ENCODE measurements at regions not wholly inside any gene's neighbourhood (a gene's known extent, or its start where the extent isn't known, plus 50 kb on each side); places are given as distances from the start of the nearest gene placed in this dataset.
"Not testable (repeated sequence)": the region's sequence is repeated elsewhere in the genome, so short reads cannot be mapped to it uniquely, and the experiment has no call there.

GRCh38 chr14:87630846-87631245 is 362.1 kb downstream of the GALC start:
- DNase-seq (ENCODE audit: low spot score): no peak

DNA sequence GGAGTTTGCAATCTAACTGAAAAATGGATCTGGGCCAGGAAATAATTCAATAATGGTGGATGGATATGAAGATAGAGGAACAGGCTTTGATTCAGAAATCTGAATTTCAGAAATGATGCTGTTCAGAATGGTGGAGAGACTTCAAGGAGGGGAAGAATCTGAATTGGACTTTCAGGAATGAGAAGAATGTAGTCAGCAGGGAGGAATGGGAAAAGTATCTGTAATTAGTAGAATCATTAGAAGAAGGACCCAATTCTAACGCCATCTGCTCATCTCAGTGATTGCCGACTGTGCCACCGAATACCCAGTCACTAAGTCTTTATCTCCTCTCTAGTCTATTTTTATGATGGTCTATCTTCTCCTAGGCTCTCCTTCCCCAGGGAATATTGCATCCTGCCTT is 363.2 kb downstream of the GALC start:
- DNase-seq (ENCODE audit: low spot score): no peak

DNA sequence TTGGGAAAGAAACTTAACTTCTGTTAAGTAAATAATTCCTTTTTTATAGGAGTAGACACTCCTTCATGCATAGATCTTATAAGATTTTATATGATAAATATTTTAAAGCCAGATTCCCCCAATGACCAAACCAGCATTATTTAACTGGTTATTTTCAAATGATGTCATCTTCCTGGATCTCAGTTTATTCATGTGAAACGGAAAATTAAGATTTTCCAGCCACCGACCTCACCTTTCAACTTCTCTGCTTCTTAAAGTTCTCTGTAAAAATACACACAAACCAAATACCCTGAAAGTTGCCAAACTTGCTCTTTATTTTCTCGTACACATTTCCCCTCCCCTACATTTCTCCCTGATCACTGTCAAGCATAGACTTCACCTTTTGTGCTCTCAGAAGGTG is 364.2 kb downstream of the GALC start:
- no peak for DNase-seq (ENCODE audit: low spot score)

- no peak for DNase-seq (ENCODE audit: low spot score)
Observed at GRCh38 chr14:87628129-87628528, 364.9 kb downstream of the GALC start.

GRCh38 chr14:87626266-87626665 is 366.7 kb downstream of the GALC start:
- no peak for DNase-seq (ENCODE audit: low spot score)

GRCh38 chr14:87623616-87624015 is 369.4 kb downstream of the GALC start:
- DNase-seq (ENCODE audit: low spot score): no peak

DNA sequence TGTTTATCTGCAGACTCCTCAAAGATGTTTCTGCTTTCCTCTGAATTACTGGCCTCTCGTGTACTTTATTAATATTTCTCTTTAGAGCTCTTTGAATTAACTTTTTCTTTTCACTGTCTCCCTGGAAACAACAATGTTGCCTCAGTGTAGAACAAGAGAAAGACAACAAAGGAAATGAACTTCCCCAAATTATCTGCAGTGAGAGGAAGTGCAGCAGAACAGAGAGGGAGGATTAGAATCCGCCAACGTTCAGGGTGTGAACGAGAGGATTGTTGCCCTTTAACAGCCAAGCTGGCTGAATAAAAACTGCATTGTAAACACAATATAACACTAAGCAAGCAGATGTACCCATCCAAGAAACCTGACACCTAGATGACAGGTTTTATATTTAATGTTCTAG is 375.9 kb downstream of the GALC start:
- DNase-seq (ENCODE audit: low spot score): no peak

- DNase-seq (ENCODE audit: low spot score): peak; percentile 41
Observed at GRCh38 chr14:87615822-87616679, 376.9 kb downstream of the GALC start.

- DNase-seq (ENCODE audit: low spot score): no peak
Observed at GRCh38 chr14:87615047-87615446, 377.9 kb downstream of the GALC start.

GRCh38 chr14:87613881-87614280 is 379.1 kb downstream of the GALC start:
- DNase-seq (ENCODE audit: low spot score): no peak

GRCh38 chr14:87607056-87607455 is 385.9 kb downstream of the GALC start:
- not testable (repeated sequence) for DNase-seq (ENCODE audit: low spot score)

DNA sequence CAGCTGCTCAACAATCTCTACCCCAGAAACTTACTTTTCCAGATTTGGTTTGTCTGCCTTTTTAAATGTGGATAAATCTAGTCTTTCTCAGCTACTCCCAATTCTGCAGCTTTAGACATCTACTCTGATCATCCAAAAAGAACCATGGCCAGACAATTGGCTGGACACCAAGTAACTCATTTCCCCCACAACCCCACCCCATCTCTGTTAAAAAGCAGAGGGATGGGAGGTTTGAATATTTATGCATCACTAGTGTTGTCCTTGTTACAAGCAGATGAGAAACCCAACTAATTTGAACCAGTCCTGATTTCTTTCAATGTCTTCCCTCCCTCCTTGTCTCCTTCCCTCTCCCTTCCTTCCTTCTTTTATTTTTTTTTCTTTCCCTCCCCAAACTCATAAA is 391.9 kb downstream of the GALC start:
- no peak for DNase-seq (ENCODE audit: low spot score)

GRCh38 chr14:87600240-87600639 is 392.7 kb downstream of the GALC start:
- DNase-seq (ENCODE audit: low spot score): no peak

GRCh38 chr14:87581298-87581697 is 411.7 kb downstream of the GALC start:
- no peak for DNase-seq (ENCODE audit: low spot score)

GRCh38 chr14:87579036-87579435 is 413.9 kb downstream of the GALC start:
- DNase-seq (ENCODE audit: low spot score): no peak

DNA sequence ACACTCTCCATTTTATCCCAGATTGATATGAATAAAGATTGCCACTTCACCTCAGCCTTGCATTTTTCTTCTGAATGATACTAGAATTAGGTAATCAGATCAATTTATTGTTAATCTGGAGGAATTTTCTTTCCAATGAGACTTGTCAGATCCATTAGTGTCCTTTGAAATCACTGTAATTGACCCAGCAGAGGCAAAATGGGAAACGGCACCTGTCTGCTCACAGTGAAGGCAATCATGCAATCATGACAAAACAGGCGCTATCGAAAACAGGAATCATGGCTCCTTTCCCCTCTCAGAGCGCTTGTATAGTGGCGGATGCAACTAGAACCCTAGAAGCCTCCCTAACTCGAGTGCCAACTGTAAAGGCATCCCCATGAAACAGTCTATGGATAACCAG is 417.6 kb downstream of the GALC start:
- DNase-seq (ENCODE audit: low spot score): no peak

DNA sequence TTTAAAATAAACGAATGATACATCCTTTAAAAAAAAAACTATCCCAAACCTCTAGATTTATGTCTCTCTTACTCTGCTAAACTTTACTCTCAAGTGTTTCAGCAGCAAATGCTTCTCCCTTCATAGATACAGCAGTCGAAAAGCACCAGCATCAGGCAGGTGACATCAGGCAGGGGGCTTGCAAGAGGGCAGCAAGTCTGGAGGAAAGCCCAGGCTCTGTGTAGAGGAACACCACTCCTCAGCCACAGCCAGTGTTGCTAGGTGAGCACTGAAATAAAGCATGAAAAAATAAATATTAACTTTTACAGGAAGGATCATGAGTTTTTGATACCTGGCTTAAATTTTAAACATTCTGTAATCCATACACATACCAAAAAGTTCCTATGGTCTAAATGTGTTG is 419.4 kb downstream of the GALC start:
- DNase-seq (ENCODE audit: low spot score): no peak

GRCh38 chr14:87567618-87568295 is 425.2 kb downstream of the GALC start:
- no peak for DNase-seq (ENCODE audit: low spot score)

- no peak for DNase-seq (ENCODE audit: low spot score)
Observed at GRCh38 chr14:87566991-87567390, 426.0 kb downstream of the GALC start.

DNA sequence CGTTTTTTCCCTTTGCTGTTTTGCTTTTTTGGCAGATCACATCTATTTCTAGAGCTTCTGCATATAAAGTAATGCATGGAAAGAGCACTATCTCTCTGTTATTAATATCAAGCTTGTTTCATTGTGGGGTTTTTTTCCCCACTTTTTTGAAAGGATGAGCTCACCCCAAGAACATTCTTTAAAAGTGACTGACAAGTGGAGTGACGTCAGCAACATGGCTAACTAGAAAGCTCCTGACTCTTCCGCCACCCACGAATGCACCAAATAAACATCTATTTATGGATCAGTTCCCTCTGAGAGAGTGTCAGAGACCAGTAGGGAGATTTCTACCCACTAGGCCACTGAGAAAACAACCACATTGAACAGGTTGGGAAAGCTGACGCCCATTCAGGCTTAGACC is 445.4 kb downstream of the GALC start:
- no peak for DNase-seq (ENCODE audit: low spot score)

DNA sequence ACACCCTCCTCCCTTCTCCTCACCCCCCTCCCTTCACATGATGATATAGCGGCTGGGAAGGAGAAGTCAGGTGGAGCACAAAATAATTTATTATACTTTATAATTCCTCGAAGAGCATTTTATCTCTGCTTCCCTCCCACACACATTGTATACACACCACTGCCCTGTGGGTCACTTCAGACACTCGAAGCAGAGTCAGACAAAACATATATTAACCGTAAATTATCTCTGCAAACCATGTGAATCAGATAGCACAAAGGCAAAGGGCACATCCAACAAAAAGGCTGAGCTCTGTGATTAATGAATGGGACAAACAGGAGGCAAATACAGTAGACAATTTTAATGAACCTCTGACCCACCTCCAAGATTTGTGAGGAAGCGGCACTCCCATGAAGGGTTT is 450.7 kb downstream of the GALC start:
- DNase-seq (ENCODE audit: low spot score): no peak

GRCh38 chr14:87540339-87540738 is 452.6 kb downstream of the GALC start:
- DNase-seq (ENCODE audit: low spot score): no peak

- DNase-seq (ENCODE audit: low spot score): no peak
Observed at GRCh38 chr14:87529081-87529480, 463.9 kb downstream of the GALC start.

- no peak for DNase-seq (ENCODE audit: low spot score)
Observed at GRCh38 chr14:87526731-87527130, 466.3 kb downstream of the GALC start.
